Dermis microvascular lymphatic vessel endothelial cell (primary cell): ENCODE measurements at regions not wholly inside any gene's neighbourhood (a gene's known extent, or its start where the extent isn't known, plus 50 kb on each side); places are given as distances from the start of the nearest gene placed in this dataset.
"Not testable (repeated sequence)": the region's sequence is repeated elsewhere in the genome, so short reads cannot be mapped to it uniquely, and the experiment has no call there.

Experiments
- DNase-seq, 2 donors: peaks; one replicate each; pipeline versions ENCODE4 v3.0.0 to v3.0.0-alpha.2; 2010; ENCODE audit warnings: low read depth in 2 of 2

DNA sequence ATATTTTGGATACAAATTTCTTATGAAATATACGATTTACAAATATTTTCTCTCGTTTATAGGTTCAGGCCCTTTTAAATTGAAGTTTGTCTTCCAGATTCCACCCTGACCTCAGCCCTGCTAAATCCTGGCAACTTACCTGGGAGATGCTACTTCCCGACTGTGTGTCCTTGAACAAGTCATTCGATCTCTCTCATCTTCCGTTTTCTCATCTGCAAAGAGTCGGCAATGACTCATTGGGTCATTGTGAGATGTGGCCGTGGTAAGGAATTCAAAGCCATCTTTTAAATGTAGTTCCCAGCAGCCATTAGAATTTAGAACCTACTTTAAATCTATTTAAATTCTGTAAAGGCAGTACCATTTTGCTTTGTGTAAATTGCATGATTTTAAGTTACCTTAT is 72.5 kb downstream of the LHX2 start:
- DNase-seq, result no peak

DNA sequence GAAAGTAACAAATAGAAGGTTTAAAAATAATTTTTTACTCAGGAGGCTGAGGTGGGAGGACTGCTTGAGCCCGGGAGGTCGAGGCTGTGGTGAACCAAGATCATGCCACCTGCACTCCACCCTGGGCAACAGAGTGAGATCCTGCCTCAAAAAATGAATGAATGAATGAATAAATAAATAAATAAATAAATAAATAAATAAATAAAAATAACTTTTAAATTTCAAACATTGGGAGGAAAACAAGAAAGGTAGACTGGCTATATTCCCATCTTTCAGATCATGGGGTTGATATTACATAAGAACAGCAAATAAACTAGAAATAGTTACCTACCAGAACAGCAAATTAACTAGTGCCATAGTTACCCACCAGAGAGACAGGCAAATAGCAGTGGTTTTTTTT is 75.7 kb downstream of the LHX2 start:
- no peak for DNase-seq

- no peak for DNase-seq
These were observed 76.9 kb downstream of the LHX2 start for GRCh38 chr9:124088476-124088837.

- DNase-seq, result not testable (repeated sequence)
These were observed 78.3 kb downstream of the LHX2 start for GRCh38 chr9:124089631-124090488.

DNA sequence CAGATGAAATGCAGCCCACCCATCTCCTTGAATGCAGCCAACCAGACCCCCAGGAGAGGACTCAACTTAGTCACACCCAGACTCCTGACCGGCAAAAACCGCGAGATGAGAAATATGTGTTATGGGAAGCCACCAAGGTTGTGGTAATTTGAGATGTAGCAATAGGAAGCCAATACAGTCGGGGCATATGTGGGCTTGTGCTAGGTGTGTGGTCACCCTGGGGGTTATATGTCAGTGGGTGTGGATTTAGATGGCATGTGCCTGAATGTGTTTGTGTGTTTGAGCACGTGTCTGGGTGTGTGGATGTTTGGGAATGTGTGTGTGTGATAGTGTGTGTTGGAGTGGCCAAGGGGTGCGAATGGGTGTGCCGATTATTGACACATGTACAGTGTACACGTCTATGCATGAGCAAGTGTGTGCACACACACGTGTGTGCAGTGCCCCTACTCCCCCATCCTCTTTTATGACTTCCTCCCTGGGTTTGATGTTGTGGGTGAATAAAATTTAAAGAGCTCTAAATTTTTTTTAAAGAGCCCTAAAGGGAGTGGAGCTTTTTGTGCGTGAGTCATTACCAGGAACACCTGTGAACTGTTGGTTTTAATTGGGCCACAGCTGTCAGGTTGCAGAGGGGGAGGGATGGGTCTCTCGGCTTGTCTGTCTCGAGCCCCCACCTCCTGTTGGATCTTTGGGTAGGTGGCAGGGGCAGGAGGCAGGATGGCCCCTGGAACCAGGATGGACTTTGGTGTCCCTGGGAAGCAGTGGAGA is 86.8 kb downstream of the LHX2 start:
- DNase-seq, result no peak

DNA sequence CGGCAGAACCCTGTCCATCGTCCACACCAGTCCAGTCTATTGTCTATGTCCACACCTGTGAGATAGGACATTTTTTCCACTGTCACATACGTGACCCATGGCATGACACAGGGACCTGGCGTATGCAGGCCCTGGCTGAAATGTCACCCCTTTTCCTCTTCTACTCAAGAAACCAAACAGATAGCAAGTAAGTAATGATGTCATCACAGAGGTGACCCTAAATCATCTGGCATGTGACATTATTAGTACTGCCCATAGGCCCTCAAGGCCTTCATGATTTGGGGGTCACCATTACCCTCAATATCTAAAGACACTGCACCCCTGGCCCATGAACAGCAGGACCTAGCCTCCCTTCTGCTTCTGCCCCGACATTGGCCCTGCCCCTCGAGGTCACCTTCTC is 88.3 kb downstream of the LHX2 start:
- no peak for DNase-seq

GRCh38 chr9:124101215-124101968 is 89.8 kb downstream of the LHX2 start:
- no peak for DNase-seq

DNA sequence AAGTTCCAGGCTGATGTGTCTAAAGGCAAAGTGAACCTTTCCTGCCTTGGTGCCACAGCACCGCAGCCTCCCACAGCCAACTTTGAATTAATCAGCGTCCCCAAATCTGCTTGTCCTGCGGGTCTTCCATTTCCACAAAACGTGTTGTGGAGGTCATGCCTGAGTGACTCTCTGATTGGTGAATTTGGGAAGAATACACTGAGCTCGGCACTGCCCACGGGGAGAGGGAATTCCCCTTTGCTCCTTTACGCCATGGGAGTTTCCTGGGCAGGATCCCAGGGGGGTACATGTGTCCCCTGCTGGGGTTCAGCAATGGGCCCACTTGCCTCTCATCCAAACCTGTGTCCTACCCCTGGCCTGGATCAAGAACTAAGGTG is 90.4 kb downstream of the LHX2 start:
- no peak for DNase-seq

GRCh38 chr9:124102363-124102762 is 90.8 kb downstream of the LHX2 start:
- no peak for DNase-seq

GRCh38 chr9:124105266-124105665 is 93.7 kb downstream of the LHX2 start:
- no peak for DNase-seq

- no peak for DNase-seq
These were observed 96.6 kb downstream of the LHX2 start for GRCh38 chr9:124108216-124108615.

- peak; percentile 45 to 76 for DNase-seq
These were observed 98.8 kb downstream of the LHX2 start for GRCh38 chr9:124110307-124110915.

DNA sequence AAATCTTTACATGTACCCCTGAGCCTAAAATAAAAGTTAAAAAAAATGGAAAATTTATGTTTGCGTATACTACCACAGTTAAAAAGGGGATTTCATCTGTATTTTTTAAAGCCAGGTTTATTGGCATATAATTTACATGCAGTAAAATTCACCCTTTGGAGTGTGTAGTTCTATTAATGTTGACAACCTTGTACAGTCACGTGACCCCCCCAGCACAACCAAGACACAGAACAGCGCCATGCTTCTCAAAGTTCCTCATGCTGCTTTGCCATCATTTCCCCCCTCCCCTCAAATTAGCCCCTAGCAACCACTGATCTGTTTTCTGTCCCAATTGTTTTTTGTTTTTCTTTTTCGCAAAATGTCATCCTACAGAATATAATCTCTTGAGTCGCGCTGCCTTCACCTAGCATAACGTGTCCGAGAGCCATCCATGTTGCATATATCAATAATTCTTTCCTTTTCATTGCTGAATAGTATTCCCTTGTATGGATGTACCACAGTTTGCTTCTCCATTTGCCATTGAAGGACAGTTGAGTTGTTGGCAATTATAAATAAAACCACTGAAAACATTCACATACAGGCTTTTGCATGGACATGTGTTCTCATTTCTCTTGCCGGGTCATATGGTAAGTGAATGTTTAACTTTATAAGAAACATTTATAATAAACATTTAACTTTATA is 105.3 kb downstream of the LHX2 start:
- no peak for DNase-seq

DNA sequence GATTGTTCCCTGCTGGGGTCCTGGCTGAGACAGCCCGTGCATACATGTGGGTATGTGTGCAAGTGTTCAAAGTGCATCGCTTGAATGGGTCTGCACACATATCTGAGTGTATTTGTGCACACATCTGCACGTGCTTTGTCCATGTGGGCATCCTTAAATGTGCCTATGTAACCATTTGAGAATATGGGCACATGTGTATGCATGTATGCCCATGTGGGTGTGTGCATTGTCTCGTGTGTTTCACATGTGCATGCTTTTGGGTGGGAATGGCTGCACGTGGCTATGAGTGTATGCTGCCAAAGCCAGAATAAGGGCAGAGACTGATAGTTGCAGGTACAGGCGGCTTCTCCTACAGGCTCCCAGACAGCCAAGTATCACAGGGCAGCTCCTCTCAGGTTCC is 107.3 kb downstream of the LHX2 start:
- DNase-seq, result no peak

- DNase-seq, result no peak
These were observed 108.7 kb downstream of the LHX2 start for GRCh38 chr9:124120272-124120671.

- DNase-seq, result no peak
These were observed 110.2 kb downstream of the LHX2 start for GRCh38 chr9:124121725-124122124.

GRCh38 chr9:124122321-124122720 is 110.8 kb downstream of the LHX2 start:
- DNase-seq, result no peak

DNA sequence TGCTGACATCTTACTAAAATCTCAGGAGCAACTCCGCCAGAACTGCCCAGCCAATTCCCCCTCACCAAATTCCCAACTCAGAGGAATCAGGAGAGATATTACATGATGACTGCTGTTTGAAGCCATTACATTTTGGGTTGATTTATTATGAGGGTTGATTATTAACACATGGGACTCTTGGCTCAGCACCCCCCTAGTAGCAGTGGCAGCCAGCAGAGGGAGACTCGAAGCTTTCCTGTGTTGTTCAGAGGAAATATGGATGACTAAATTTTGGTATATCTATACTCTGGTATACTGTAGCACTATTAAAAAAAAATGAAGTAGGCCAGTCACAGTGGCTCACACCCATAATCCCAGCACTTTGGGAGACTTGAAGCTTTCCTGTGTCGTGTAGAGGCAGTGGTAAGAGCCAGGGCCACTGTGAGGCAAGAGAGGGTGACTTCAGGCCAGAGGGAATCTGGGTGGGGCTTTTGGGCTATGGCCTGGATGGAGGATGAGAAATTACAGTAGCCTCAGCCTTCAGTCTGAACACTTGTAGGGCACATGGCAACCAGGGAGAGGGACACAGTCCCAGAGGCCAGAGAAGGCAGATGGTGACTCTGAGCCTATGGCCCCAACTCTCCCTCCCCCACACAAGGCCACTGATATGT is 111.4 kb downstream of the LHX2 start:
- peak in 1 of 2 donors; percentile 25 for DNase-seq

- not testable (repeated sequence) for DNase-seq
These were observed 112.1 kb downstream of the LHX2 start for GRCh38 chr9:124123621-124124020.

DNA sequence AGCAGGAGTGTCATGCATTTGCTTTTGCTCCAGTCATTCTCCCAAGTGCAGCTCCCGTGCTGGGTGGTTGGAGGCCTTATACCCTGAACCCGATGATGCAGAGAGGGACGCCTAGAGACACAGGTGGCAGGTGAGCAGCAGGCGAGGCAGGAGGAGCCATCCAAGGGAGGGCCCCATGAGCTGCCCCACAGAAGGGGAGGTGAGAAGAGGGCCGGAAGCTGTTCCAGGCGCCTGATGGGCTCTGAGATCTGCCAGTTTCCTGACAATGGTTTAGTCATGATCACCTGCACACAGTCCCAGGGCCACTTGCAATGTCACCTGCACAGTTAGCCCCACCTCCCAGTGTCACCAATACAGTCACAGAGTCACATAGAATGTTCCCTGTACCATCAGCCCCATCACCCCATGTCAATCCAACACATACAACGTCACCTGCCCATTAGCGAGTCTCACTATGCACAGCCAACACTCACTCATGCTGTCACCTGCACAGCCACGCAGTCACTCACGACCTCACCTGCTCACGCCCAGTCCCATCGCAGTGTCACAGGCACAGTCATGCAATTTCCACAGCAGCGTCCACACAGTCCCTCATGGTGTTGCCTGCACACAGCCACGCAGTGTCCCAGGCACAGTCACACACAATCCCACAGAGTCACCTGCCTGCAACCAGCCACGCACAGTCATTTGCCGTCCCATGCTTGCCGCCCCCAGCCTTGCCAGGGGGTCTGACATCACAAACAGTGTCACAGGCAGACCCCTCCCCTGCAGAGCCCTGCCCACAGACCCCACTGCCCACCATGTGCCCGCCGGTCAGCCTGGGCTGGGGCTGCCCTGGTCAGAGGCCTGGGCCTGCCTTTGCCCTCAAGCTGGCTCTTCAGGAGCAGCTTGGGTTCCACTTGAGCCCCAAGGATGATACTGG is 113.4 kb downstream of the LHX2 start:
- DNase-seq, result no peak
